Activated B cell treated with CpG ODN at 0.5 μM for 24 hours (primary cell): ENCODE measurements at regions not wholly inside any gene's neighbourhood (a gene's known extent, or its start where the extent isn't known, plus 50 kb on each side); places are given as distances from the start of the nearest gene placed in this dataset.

ENCODE experiments used
- ATAC-seq: fragments of 200-7000 bp; cut with Tn5 transposase; one replicate; pipeline ENCODE4 v1.10.0; 2021; ENCODE audit warnings: low read depth, mild to moderate bottlenecking, moderate library complexity
- CTCF ChIA-PET: fragments of 350-600 bp; sonication (Branson Sonifier 250); formaldehyde crosslinking; loops from one replicate; lab custom pipeline; 2021; ENCODE audit warnings: antibody characterized with exemption; lab: Charles Lee
- POLR2A ChIA-PET: fragments of 350-600 bp; sonication (Branson Sonifier 250); formaldehyde crosslinking; loops from one replicate; lab custom pipeline; 2021; ENCODE audit warnings: antibody characterized with exemption; lab: Charles Lee
- DNase-seq: peaks from one replicate; pipeline ENCODE4 v3.0.0; 2022
- H3K27ac Mint-ChIP-seq: one replicate; pipeline ENCODE4 v1.8.0; 2020; ENCODE audit warnings: mixed read lengths
- H3K27me3 Mint-ChIP-seq: one replicate; pipeline ENCODE4 v1.8.0; 2021; ENCODE audit warnings: mixed read lengths
- H3K36me3 Mint-ChIP-seq: one replicate; pipeline ENCODE4 v1.8.0; 2021; ENCODE audit warnings: low read depth, mixed read lengths
- H3K4me1 Mint-ChIP-seq: one replicate; pipeline ENCODE4 v1.8.0; 2021; ENCODE audit warnings: mixed read lengths
- H3K4me3 Mint-ChIP-seq: one replicate; pipeline ENCODE4 v1.8.0; 2020; ENCODE audit warnings: mild to moderate bottlenecking, mixed read lengths
- H3K9me3 Mint-ChIP-seq: one replicate; pipeline ENCODE4 v1.8.0; 2020; ENCODE audit warnings: mixed read lengths
- intact Hi-C: fragments of 100-400 bp; cut with micrococcal nuclease; formaldehyde crosslinking; loops from one replicate; pipeline ENCODE4 v1.15.1; 2024
- TF ChIP-seq, protein P1 (sequence below): fragments of 200-600 bp; IDR thresholded peaks from one replicate; pipeline ENCODE4 v1.8.0; 2022; ENCODE audit warnings: antibody characterized with exemption, mild to moderate bottlenecking

DNA sequence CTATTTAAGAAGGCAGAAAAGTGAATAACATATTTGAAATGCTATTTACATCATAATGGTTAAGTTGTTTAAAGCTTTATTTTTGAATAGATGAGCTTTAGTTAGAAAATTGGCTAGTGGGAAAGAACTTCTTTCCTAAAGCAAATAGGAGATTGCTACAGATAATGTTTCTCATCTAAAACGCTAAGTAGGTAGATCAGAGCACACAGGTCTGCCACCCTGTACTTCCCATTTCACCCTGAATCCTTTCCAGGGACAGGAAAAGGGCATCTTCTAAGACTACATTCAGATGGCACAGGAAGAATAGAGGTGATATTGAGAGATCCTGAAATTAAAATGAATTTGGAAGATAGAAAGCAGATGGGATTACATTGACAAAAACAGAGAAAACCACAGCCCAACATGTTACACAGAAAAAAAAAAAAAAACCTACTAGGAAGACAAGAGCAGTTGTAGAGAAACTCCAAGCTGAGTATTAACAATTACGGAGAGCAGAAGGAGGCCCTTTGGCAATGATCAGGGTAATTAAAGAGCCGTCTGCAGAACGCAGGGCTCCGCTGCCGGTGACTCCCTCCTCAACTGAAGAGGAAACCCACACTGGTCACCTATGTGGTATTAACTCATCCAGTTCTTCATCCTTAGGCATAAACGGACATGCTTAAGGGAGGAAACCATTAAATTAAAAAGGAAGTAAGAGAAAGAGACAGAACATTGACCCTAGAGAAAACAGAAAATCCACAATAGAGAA is 53.6 kb upstream of the MAP10 start:
- no peak overlapping the region for H3K27ac Mint-ChIP-seq
- POLR2A ChIA-PET, result no interaction called here
- no peaks in the 10 kb centered on the region for H3K4me1 Mint-ChIP-seq
- H3K4me3 Mint-ChIP-seq, result no peak overlapping the region
- no peaks in the 10 kb centered on the region for H3K36me3 Mint-ChIP-seq
- no peak for ATAC-seq
- DNase-seq, result no peak
- TF ChIP-seq, protein P1, sequence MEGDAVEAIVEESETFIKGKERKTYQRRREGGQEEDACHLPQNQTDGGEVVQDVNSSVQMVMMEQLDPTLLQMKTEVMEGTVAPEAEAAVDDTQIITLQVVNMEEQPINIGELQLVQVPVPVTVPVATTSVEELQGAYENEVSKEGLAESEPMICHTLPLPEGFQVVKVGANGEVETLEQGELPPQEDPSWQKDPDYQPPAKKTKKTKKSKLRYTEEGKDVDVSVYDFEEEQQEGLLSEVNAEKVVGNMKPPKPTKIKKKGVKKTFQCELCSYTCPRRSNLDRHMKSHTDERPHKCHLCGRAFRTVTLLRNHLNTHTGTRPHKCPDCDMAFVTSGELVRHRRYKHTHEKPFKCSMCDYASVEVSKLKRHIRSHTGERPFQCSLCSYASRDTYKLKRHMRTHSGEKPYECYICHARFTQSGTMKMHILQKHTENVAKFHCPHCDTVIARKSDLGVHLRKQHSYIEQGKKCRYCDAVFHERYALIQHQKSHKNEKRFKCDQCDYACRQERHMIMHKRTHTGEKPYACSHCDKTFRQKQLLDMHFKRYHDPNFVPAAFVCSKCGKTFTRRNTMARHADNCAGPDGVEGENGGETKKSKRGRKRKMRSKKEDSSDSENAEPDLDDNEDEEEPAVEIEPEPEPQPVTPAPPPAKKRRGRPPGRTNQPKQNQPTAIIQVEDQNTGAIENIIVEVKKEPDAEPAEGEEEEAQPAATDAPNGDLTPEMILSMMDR, result no peak
- intact Hi-C loops, result no loop called here
- peaks cover 14% of the 10 kb centered on the region for H3K9me3 Mint-ChIP-seq
- H3K27me3 Mint-ChIP-seq, result no peaks in the 10 kb centered on the region
- CTCF ChIA-PET, result no interaction called here

DNA sequence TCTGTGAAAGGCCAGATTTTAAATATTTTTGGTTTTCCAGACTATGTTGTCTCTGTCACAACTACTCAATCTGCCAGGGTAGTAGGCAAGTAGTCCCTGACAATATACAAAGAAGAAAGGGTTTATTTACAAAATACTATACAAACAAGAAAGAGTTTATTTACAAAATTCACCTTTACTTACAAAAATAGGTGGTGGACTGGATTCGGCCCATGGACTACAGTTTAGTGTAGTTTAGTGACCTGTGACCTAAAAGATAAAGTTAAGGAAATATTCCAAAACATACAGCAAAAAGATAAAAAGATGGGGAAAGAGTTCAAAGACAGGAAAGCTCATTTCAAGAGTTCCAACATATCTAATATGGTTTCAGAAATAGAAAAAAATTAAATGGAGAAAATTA is 52.9 kb upstream of the MAP10 start:
- Mint-ChIP-seq H3K4me3 (no peak overlapping the region), H3K27me3 (no peaks in the 10 kb centered on the region), H3K27ac (no peak overlapping the region), H3K36me3 (no peaks in the 10 kb centered on the region), H3K4me1 (no peaks in the 10 kb centered on the region), H3K9me3 (peaks cover 13% of the 10 kb centered on the region)
- ChIA-PET CTCF (no interaction called here), POLR2A (no interaction called here)
- TF ChIP-seq, protein P1, result no peak
- no peak for DNase-seq
- intact Hi-C loops, result no loop called here
- no peak for ATAC-seq

DNA sequence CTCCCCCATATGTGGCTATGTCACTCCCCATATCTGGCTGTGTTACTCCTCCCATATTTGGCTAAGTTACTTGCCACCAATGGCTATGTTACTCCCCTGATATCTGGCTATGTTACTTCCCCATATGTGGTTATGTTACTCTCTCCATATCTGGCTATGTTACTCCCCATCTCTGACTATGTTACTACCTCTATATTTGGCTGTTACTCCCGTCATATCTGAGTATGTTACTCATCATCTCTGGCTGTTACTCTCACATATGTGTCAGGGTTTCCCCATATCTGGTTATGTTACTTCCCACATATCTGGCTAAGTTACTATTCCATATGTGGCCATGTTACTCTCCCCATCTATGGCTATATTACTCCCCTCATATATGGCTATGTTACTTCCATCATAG is 50.3 kb upstream of the MAP10 start:
- intact Hi-C loops, result no loop called here
- CTCF ChIA-PET, result no interaction called here
- ATAC-seq (no peak), DNase-seq (no peak)
- Mint-ChIP-seq H3K27ac (no peak overlapping the region), H3K36me3 (no peaks in the 10 kb centered on the region), H3K9me3 (no peaks in the 10 kb centered on the region), H3K4me3 (no peak overlapping the region), H3K4me1 (no peaks in the 10 kb centered on the region), H3K27me3 (no peaks in the 10 kb centered on the region)
- TF ChIP-seq, protein P1, result no peak
- POLR2A ChIA-PET, result no interaction called here
